PC-9 (cell line): ENCODE measurements at regions not wholly inside any gene's neighbourhood (a gene's known extent, or its start where the extent isn't known, plus 50 kb on each side); places are given as distances from the start of the nearest gene placed in this dataset.

Experiments
- BruUV-seq: library from RNA; stranded (reverse); fragments of 400-500 nt; replicated peaks from 2 replicates; lab custom pipeline; 2021; lab: Mats Ljungman, UMichigan
- CTCF ChIA-PET: fragments of 300-600 bp; sonication (Branson Sonifier 250); formaldehyde crosslinking; loops from one replicate; lab custom pipeline; 2022; ENCODE audit warnings: antibody characterized with exemption; lab: Charles Lee
- POLR2A ChIA-PET: fragments of 300-600 bp; sonication (Branson Sonifier 250); formaldehyde crosslinking; loops from one replicate; lab custom pipeline; 2022; ENCODE audit warnings: antibody characterized with exemption; ENCODE audit not compliant: unreplicated experiment; lab: Charles Lee
- DNase-seq, 2 experiments: peaks; one replicate each; pipeline versions ENCODE4 v3.0.0 to v3.0.0-alpha.2; 2015 to 2022; ENCODE audit warnings: mixed read lengths in 1 of 2
- H2AFZ ChIP-seq: fragments of 200-600 bp; sonication (generic); 2 replicates; pipeline ENCODE4 v1.8.1; 2017; ENCODE audit warnings: antibody characterized with exemption
- H3F3A ChIP-seq: fragments of 200-600 bp; sonication (generic); 2 replicates; pipeline ENCODE4 v1.8.1; 2017; ENCODE audit warnings: antibody characterized with exemption, mild to moderate bottlenecking, low read depth; ENCODE audit not compliant: insufficient read depth
- H3K27ac ChIP-seq: fragments of 200-600 bp; sonication (generic); 2 replicates; pipeline ENCODE4 v1.6.1; 2016; ENCODE audit warnings: mixed run types
- H3K27me3 ChIP-seq: fragments of 200-600 bp; sonication (generic); 2 replicates; pipeline ENCODE4 v1.6.1; 2016; ENCODE audit warnings: low read depth, mixed run types; ENCODE audit not compliant: insufficient read depth
- H3K36me3 ChIP-seq: fragments of 200-600 bp; sonication (generic); 2 replicates; pipeline ENCODE4 v1.6.1; 2016; ENCODE audit warnings: low read depth, mixed run types
- H3K4me1 ChIP-seq: fragments of 200-600 bp; sonication (generic); replicated peaks from 2 replicates; pipeline ENCODE4 v1.6.1; 2016; ENCODE audit warnings: mixed run types; ENCODE audit not compliant: insufficient read depth
- H3K4me2 ChIP-seq: fragments of 200-600 bp; sonication (generic); 2 replicates; pipeline ENCODE4 v1.6.1; 2017; ENCODE audit warnings: mixed run types
- H3K4me3 ChIP-seq: fragments of 200-600 bp; sonication (generic); 2 replicates; pipeline ENCODE4 v1.6.1; 2016; ENCODE audit warnings: mixed run types
- H3K79me2 ChIP-seq: fragments of 200-600 bp; sonication (generic); 2 replicates; pipeline ENCODE4 v1.6.1; 2017; ENCODE audit warnings: low read depth, mixed run types
- H3K9me2 ChIP-seq: fragments of 200-600 bp; sonication (generic); 2 replicates; pipeline ENCODE4 v1.8.1; 2017; ENCODE audit warnings: mild to moderate bottlenecking; ENCODE audit not compliant: insufficient read depth
- H3K9me3 ChIP-seq: fragments of 200-600 bp; sonication (generic); 2 replicates; pipeline ENCODE4 v1.8.1; 2016; ENCODE audit warnings: low read depth; ENCODE audit not compliant: insufficient read depth
- H4K20me1 ChIP-seq: fragments of 200-600 bp; sonication (generic); 2 replicates; pipeline ENCODE4 v1.8.1; 2017; ENCODE audit not compliant: insufficient read depth
- EZH2 ChIP-seq: fragments of 200-600 bp; sonication (generic); IDR thresholded peaks from 2 replicates; pipeline ENCODE4 v1.8.0; 2017; ENCODE audit warnings: antibody characterized with exemption, low read depth
- intact Hi-C: fragments of 100-400 bp; cut with micrococcal nuclease; formaldehyde crosslinking; loops from one replicate; pipeline ENCODE4 v1.10.0; 2022; ENCODE audit not compliant: unreplicated experiment
- TF ChIP-seq, protein P1 (sequence below): fragments of 200-600 bp; sonication (generic); conservative IDR thresholded peaks from 2 replicates; pipeline ENCODE4 v1.6.1; 2017; ENCODE audit warnings: mixed run types, antibody characterized with exemption, mild to moderate bottlenecking, moderate library complexity

DNA sequence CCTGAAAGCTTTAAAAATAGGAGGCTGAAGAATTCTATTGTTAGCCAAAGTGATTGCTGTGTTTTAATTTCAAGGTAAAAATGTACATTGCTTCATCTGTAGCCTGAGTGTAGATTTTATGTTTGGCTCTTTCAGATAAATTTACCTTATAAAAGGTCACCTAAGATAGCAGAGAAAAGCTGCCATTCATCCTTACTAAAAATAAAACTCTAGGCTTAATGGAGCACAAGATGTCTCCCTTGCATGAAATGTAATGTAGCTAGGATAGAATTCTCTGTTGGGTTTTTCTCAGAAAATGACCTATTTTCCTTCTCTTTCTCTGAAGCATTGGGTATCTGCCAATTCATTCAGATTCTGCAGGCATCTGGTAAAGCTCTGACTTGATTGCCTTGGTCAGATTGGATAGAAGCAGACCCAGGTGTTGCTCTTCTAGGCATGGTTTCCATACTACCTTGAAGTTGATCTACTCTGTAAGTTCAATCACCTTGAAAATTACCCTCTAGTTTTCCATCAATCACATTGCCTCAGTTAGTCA, 176.6 kb upstream of the GORAB start:
- no peak overlapping the region for H3K4me2 ChIP-seq

DNA sequence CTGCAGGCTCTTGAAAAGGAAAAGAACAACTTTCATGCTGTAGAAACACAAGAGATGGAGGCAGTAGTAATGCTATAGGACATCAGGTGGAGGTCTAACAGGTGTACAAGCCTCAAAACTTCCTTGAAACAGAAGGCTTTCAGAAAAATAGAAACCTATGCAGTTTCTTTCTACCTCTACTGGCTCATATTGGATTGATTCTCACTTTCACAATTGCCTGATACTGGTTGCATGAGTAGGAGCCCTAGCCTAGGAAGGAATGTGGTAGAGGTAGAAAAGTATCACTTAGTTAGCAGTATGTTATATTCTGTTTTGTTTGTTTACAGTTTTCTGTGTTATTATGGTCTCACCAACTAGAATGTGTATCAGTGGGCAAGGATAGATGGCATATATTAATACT, 175.4 kb upstream of the GORAB start:
- no peaks in the 10 kb centered on the region for H3F3A ChIP-seq
- no peaks in the 10 kb centered on the region for H4K20me1 ChIP-seq
- no peaks in the 10 kb centered on the region for H3K4me1 ChIP-seq
- no peak for DNase-seq
- BruUV-seq, result no TSS peak
- H3K9me3 ChIP-seq, result no peaks in the 10 kb centered on the region
- no peak overlapping the region for H3K27ac ChIP-seq
- no peak overlapping the region for H2AFZ ChIP-seq
- ChIA-PET CTCF (no interaction called here), POLR2A (no interaction called here)
- H3K36me3 ChIP-seq, result no peaks in the 10 kb centered on the region
- no peaks in the 10 kb centered on the region for H3K27me3 ChIP-seq
- no peaks in the 10 kb centered on the region for H3K9me2 ChIP-seq
- no peak overlapping the region for H3K4me2 ChIP-seq
- H3K4me3 ChIP-seq, result no peak overlapping the region
- TF ChIP-seq, protein P1, sequence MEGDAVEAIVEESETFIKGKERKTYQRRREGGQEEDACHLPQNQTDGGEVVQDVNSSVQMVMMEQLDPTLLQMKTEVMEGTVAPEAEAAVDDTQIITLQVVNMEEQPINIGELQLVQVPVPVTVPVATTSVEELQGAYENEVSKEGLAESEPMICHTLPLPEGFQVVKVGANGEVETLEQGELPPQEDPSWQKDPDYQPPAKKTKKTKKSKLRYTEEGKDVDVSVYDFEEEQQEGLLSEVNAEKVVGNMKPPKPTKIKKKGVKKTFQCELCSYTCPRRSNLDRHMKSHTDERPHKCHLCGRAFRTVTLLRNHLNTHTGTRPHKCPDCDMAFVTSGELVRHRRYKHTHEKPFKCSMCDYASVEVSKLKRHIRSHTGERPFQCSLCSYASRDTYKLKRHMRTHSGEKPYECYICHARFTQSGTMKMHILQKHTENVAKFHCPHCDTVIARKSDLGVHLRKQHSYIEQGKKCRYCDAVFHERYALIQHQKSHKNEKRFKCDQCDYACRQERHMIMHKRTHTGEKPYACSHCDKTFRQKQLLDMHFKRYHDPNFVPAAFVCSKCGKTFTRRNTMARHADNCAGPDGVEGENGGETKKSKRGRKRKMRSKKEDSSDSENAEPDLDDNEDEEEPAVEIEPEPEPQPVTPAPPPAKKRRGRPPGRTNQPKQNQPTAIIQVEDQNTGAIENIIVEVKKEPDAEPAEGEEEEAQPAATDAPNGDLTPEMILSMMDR, result no peak
- TF ChIP-seq EZH2, result no peak
- intact Hi-C loops, result no loop called here
- H3K79me2 ChIP-seq, result no peaks in the 10 kb centered on the region

More for the DNA sequence above, 176.6 kb upstream of the GORAB start:
- Histone ChIP-seq H3K36me3 (no peaks in the 10 kb centered on the region), H3K9me2 (no peaks in the 10 kb centered on the region), H3F3A (no peaks in the 10 kb centered on the region), H3K27ac (no peak overlapping the region), H3K79me2 (no peaks in the 10 kb centered on the region), H3K4me1 (no peaks in the 10 kb centered on the region), H3K4me3 (no peak overlapping the region), H4K20me1 (no peaks in the 10 kb centered on the region), H3K27me3 (no peaks in the 10 kb centered on the region), H3K9me3 (no peaks in the 10 kb centered on the region), H2AFZ (no peak overlapping the region)
- no TSS peak for BruUV-seq
- ChIA-PET POLR2A (no interaction called here), CTCF (no interaction called here)
- DNase-seq, result no peak
- intact Hi-C loops, result no loop called here
- TF ChIP-seq, protein P1, result no peak
- TF ChIP-seq EZH2, result no peak

DNA sequence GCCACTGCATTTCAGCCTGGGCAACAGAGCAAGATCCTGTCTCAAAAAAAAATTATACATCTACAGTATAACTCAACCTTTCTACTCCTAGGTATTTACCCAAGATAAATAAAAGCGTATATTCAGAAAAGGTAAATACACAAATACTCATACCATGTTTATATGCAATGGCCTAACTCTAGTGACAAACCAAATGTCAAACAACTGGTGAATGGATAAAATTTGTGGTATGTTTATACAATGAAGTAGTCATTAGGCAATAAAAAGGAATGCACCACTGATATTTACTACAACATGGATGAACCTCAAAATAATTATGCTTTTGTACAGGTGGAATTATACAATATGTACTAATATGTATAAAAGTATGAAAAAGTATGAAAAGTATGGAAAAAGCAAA, 174.2 kb upstream of the GORAB start:
- H3K9me3 ChIP-seq, result 0 out of 2 replicates have a peak, but pooled peaks cover 4% of the 10 kb centered on the region
- CTCF ChIA-PET, result no interaction called here
- no peak for TF ChIP-seq EZH2
- TF ChIP-seq, protein P1, result no peak

More for the DNA sequence above, 174.2 kb upstream of the GORAB start:
- Histone ChIP-seq H2AFZ (no peak overlapping the region), H3K9me2 (no peaks in the 10 kb centered on the region), H3K27me3 (no peaks in the 10 kb centered on the region), H3K27ac (no peak overlapping the region), H3K79me2 (no peaks in the 10 kb centered on the region), H3K4me2 (no peak overlapping the region), H3K36me3 (no peaks in the 10 kb centered on the region), H3F3A (no peaks in the 10 kb centered on the region), H4K20me1 (no peaks in the 10 kb centered on the region), H3K4me1 (no peaks in the 10 kb centered on the region), H3K4me3 (no peak overlapping the region)
- intact Hi-C loops, result no loop called here
- POLR2A ChIA-PET, result no interaction called here
- DNase-seq, result no peak
- no TSS peak for BruUV-seq
